Heart left ventricle (tissue), 16 donors: ENCODE measurements at regions not wholly inside any gene's neighbourhood (a gene's known extent, or its start where the extent isn't known, plus 50 kb on each side); places are given as distances from the start of the nearest gene placed in this dataset.
"Not testable (repeated sequence)": the region's sequence is repeated elsewhere in the genome, so short reads cannot be mapped to it uniquely, and the experiment has no call there.

ENCODE experiments used
- ATAC-seq, 4 donors: fragments of 200-7000 bp; cut with Tn5 transposase; one replicate each; pipeline ENCODE4 v1.9.1; 2020 to 2022; ENCODE audit warnings: moderate library complexity in 4 of 4, mild to moderate bottlenecking in 3 of 4, moderate number of reproducible peaks in 1 of 4
- DNase-seq, 5 donors: peaks; one replicate each; pipeline ENCODE4 v3.0.0-alpha.2; 2020
- H3K27ac ChIP-seq, 12 donors: fragments of 200-600 bp; sonication (generic) in 4 of 12; one replicate each; pipeline versions ENCODE4 v1.5.0 to v1.8.0; 2016 to 2022; ENCODE audit warnings: mild to moderate bottlenecking in 2 of 12
- H3K27me3 ChIP-seq, 9 donors: fragments of 200-600 bp; sonication (generic) in 2 of 9; one replicate each; pipeline versions ENCODE4 v1.5.1 to v1.8.0; 2016 to 2022; ENCODE audit warnings: mild to moderate bottlenecking in 3 of 9
- H3K36me3 ChIP-seq, 9 donors: fragments of 200-600 bp; sonication (generic) in 2 of 9; one replicate each; pipeline versions ENCODE4 v1.5.0 to v1.8.0; 2018 to 2022; ENCODE audit warnings: mild to moderate bottlenecking in 2 of 9
- H3K4me1 ChIP-seq, 12 donors: fragments of 200-600 bp; sonication (generic) in 4 of 12; one replicate each; pipeline versions ENCODE4 v1.5.0 to v1.8.0; 2016 to 2022; ENCODE audit warnings: mild to moderate bottlenecking in 3 of 12
- H3K4me3 ChIP-seq, 12 donors: fragments of 200-600 bp; sonication (generic) in 4 of 12; one replicate each; pipeline versions ENCODE4 v1.5.0 to v1.8.0; 2017 to 2022; ENCODE audit warnings: mild to moderate bottlenecking in 9 of 12, moderate library complexity in 4 of 12
- H3K9me3 ChIP-seq, 12 donors: fragments of 200-600 bp; sonication (generic) in 4 of 12; one replicate each; pipeline versions ENCODE4 v1.5.0 to v1.8.0; 2016 to 2022; ENCODE audit warnings: mild to moderate bottlenecking in 1 of 12
- POLR2A ChIP-seq, 2 donors: fragments of 450-650 bp; IDR thresholded peaks; one replicate each; pipeline ENCODE4 v1.6.1; 2017; ENCODE audit warnings: antibody characterized with exemption in 2 of 2, mild to moderate bottlenecking in 2 of 2, moderate library complexity in 2 of 2
- WGBS, 4 donors: extraction: QIAGEN DNeasy Blood & Tissue Kit in 2 of 4; methylation state at CpG; one replicate each; pipeline versions ENCODE4 v1.1.5 to v1.1.7; 2013 to 2018; 5-methylcytosine and 5-hydroxymethylcytosine counted together
- intact Hi-C, 10 donors: fragments of 100-400 bp; cut with DNase I; formaldehyde crosslinking; loops; one replicate each; pipeline versions ENCODE4 v1.11.1 to v1.14.2; 2022
- TF ChIP-seq, protein P1 (sequence below), 12 donors: fragments of 200-600 bp; sonication (generic) in 4 of 12; IDR thresholded peaks; one replicate each; pipeline versions ENCODE4 v1.5.0 to v1.8.0; 2018 to 2022; ENCODE audit warnings: antibody characterized with exemption in 12 of 12, mild to moderate bottlenecking in 5 of 12
- donor health status: ischemic (EF 13 %, LVEDD 7.1; RV severe dilation, severe dysfunction).
- donor health status: healthy with polysubstance abuse.
- donor health status: DM: no; HTN: yes; CAD: no.
- donor health status: DM: no; HTN: no; CAD: no.
- donor health status: ischemic (EF 25% LVEDD 6.9; RV normal size, moderate dysfunction).
- donor health status: ischemic (EF 25% LVEDD 5.7; RV mildly dilated, moderate dysfunction).
- donor health status: healthy.
- donor health status: DM: yes; HTN: yes; CAD: no.
- donor health status: ischemic (EF 35%, LVEDD 5.7; RV mildly dilated, moderate dysfunction).
- donor health status: nonischemic (EF 11% LVEDD 7.7; RV severe dilation, severe dysfunction).
- donor health status: DM: yes; HTN: yes; CAD: no.
- donor health status: PGD.
- donor health status: ischemic (EF 29% LVEDD 5.4; RV normal size, mild dysfunction).
- donor health status: nonischemic (EF 23%, LVEDD 6.1; RV moderate dilation, normal function).

DNA sequence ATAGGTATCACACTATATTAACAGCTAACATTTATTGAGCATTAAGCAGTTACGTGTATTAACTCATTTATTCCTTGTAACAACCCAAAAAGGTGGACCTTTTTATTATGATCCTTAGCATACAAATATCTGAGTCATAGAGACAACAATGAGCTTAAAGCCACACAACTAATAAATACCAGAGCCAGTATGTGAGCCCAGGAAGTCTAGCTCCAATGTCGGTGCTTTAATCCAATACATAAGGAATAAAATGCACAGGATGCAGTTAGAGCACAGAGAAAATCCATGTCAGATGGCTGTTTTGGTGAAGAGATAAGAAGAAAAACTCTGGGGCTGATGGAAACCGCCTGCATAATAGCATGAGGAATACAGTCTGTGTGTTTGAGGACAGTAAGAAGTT is 888.6 kb downstream of the TMTC2 start:
- 74 to 82% (median 78%) methylated on average over 3 of the region's 3 CpGs for WGBS, 4 donors
- no peak for DNase-seq
- intact Hi-C loops: no loop called here

DNA sequence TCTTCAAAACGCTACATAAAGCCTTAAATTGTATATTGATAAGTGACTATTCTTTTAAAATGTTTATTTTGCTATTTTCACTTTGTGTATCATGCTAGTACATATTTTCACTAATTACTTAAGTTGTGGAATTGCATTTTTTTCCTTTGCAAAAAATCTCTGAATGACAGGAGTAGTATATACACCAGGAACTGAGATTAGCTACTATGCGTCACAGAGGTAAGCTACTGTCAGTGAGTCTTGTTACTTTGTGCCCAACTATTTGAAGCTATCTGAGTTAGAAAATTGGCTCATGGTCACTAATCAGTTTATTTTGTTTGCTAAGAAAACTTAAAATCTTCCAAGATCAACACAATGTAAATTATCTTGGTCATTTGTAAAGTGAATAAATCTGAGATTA is 887.4 kb downstream of the TMTC2 start:
- 80 to 86% (median 83%) methylated on average over 2 of the region's 2 CpGs for WGBS, 4 donors
- peaks cover 0 to 3% (median 0%) of the 10 kb centered on the region in 12 donors for H3K9me3 ChIP-seq
- H3K36me3 ChIP-seq: no peaks in the 10 kb centered on the region
- intact Hi-C loops: no loop called here
- no peak overlapping the region for H3K4me3 ChIP-seq
- H3K27me3 ChIP-seq: no peaks in the 10 kb centered on the region
- DNase-seq (no peak), ATAC-seq (no peak)
- no peak overlapping the region for H3K27ac ChIP-seq
- H3K4me1 ChIP-seq: no peaks in the 10 kb centered on the region
- TF ChIP-seq POLR2A (IDR thresholded peaks at IDR 0.05): no peak
- TF ChIP-seq, protein P1, sequence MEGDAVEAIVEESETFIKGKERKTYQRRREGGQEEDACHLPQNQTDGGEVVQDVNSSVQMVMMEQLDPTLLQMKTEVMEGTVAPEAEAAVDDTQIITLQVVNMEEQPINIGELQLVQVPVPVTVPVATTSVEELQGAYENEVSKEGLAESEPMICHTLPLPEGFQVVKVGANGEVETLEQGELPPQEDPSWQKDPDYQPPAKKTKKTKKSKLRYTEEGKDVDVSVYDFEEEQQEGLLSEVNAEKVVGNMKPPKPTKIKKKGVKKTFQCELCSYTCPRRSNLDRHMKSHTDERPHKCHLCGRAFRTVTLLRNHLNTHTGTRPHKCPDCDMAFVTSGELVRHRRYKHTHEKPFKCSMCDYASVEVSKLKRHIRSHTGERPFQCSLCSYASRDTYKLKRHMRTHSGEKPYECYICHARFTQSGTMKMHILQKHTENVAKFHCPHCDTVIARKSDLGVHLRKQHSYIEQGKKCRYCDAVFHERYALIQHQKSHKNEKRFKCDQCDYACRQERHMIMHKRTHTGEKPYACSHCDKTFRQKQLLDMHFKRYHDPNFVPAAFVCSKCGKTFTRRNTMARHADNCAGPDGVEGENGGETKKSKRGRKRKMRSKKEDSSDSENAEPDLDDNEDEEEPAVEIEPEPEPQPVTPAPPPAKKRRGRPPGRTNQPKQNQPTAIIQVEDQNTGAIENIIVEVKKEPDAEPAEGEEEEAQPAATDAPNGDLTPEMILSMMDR (IDR thresholded peaks at IDR 0.05): no peak

More for the DNA sequence above, 888.6 kb downstream of the TMTC2 start:
- Histone ChIP-seq H3K27me3 (no peaks in the 10 kb centered on the region), H3K27ac (no peak overlapping the region), H3K9me3 (peaks cover 0 to under 1% (median 0%) of the 10 kb centered on the region in 12 donors), H3K4me1 (no peaks in the 10 kb centered on the region), H3K4me3 (no peak overlapping the region), H3K36me3 (no peaks in the 10 kb centered on the region)
- TF ChIP-seq POLR2A (IDR thresholded peaks at IDR 0.05): no peak
- TF ChIP-seq, protein P1 (IDR thresholded peaks at IDR 0.05): no peak
- no peak for ATAC-seq

DNA sequence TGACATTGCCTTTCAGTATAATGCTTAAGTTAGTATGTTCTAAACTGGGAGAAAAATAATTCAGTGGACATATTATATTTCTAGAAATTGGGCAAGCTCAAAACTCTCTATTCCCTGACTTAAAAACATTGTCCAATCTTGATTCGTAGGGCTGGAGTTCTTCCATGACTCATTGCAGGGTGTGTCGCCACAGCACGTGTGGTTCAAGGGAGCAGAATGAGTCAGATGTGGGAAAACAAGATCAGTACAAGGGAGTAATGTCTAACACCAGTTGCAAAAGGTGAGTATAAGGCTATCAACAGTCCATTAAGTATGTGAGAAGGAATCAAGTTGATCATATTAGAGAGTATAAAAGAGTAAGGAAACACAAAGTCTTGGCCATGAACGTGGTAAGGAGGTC is 887.0 kb downstream of the TMTC2 start:
- Histone ChIP-seq H3K27ac (no peak overlapping the region), H3K4me3 (no peak overlapping the region), H3K36me3 (no peaks in the 10 kb centered on the region), H3K9me3 (peaks cover 0 to 3% (median 0%) of the 10 kb centered on the region in 12 donors), H3K4me1 (no peaks in the 10 kb centered on the region), H3K27me3 (no peaks in the 10 kb centered on the region)
- intact Hi-C loops: no loop called here
- TF ChIP-seq, protein P1 (IDR thresholded peaks at IDR 0.05): no peak
- no peak for TF ChIP-seq POLR2A (IDR thresholded peaks at IDR 0.05)
- ATAC-seq: peak in 2 of 4 donors; percentile 67 to 78
- WGBS, 4 donors: 50 to 61% (median 57%) methylated on average over 4 of the region's 4 CpGs
- no peak for DNase-seq

DNA sequence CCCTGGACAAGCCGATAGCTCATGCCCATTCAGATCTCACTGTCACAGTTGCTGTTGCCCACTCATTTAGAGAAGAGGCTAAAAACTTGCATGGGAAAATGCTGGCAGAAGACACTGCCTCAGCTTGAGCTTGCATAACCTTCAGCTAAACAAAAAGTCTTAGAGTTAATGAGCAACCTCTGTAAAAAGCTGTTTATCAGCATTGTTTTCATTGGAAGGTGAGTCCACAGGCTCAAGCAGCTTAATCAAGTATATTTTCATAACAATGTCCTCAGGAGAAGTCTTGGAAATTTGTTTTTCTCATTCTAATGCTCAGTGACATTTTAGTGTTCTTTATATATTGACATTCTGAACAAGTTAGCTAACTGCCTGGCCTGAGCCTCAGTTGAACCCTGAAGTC is 872.9 kb downstream of the TMTC2 start:
- H3K4me1 ChIP-seq: no peaks in the 10 kb centered on the region
- no peak for TF ChIP-seq POLR2A (IDR thresholded peaks at IDR 0.05)
- TF ChIP-seq, protein P1 (IDR thresholded peaks at IDR 0.05): no peak
- no peak for DNase-seq
- no peak overlapping the region for H3K4me3 ChIP-seq
- intact Hi-C loops: no loop called here
- WGBS, 4 donors: 79 to 93% (median 88%) methylated on average over 1 of the region's 1 CpG
- ATAC-seq: no peak
- no peaks in the 10 kb centered on the region for H3K27me3 ChIP-seq
- H3K36me3 ChIP-seq: no peaks in the 10 kb centered on the region
- H3K27ac ChIP-seq: no peak overlapping the region
- H3K9me3 ChIP-seq: no peaks in the 10 kb centered on the region

DNA sequence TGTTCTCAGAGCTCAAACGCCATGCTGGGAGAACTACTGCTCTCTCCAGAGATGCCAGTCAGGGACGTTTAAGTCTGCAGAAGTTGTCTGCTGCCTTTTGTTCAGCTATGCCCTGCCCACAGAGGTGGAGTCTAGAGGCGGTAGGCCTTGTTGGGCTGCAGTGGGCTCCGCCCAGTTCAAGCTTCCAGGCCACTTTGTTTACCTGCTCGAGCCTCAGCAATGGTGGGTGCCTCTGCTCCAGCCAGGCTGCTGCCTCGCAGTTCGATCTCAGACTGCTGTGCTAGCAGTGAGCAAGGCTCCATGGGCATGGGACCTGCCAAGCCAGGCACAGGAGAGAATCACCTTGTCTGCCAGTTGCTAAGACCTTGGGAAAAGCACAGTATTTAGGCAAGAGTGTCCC is 869.3 kb downstream of the TMTC2 start:
- intact Hi-C loops, H3K27me3 ChIP-seq, H3K27ac ChIP-seq, ATAC-seq, H3K4me3 ChIP-seq, H3K9me3 ChIP-seq, DNase-seq, H3K4me1 ChIP-seq, H3K36me3 ChIP-seq: not testable (repeated sequence)
- 79 to 89% (median 83%) methylated on average over 5 to 7 of the region's 7 CpGs for WGBS, 4 donors
